T-helper 1 cell treated with Interleukin-12 subunit alpha and Interleukin-12 subunit beta and Interleukin-4 antibody, amounts not matched to agents 30 ng/mL and 1 ng/mL, for 36 hours (primary cell): ENCODE measurements at regions not wholly inside any gene's neighbourhood (a gene's known extent, or its start where the extent isn't known, plus 50 kb on each side); places are given as distances from the start of the nearest gene placed in this dataset.

Experiments
- intact Hi-C: fragments of 100-400 bp; cut with micrococcal nuclease; formaldehyde crosslinking; loops from one replicate; pipeline ENCODE4 v1.15.1; 2024

DNA sequence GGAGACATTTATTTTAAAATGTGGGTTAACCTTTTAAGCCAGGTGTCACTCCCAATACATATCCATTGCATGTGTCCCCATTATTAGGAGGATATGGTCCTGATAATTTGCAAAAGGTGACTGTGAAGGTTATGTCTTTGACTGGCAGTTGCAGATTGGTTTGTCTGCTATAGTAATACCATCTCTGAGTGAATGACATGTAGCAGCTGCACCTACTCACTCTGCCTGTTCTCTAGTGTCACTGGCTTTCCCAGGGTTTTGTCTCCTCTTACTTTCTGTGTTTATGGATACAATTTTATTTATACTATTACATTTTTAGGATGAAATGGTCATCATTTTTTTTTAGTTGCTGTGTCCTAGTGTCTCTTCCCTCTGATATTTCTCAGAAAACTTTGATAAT lies 393.2 kb downstream of the C3orf38 start:
- intact Hi-C loops = no loop called here

DNA sequence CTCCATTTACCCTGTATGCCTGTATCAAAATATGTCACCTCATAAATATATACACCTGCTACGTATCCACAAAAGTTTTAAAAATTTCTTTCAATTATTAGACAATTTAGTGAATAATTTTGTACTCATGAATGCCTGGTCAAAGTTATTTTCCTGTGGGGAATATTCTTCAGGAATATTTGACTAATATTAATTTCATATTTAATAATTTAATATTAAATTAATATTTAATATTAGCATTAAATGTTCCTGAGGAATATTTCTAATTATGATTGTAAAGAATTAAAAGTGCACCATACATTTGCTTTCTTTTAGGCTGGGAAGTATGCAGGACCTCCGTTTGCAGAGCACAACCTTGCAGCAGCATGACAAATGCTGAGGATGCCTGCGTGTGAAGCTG lies 422.7 kb downstream of the C3orf38 start:
- intact Hi-C loops = no loop called here

DNA sequence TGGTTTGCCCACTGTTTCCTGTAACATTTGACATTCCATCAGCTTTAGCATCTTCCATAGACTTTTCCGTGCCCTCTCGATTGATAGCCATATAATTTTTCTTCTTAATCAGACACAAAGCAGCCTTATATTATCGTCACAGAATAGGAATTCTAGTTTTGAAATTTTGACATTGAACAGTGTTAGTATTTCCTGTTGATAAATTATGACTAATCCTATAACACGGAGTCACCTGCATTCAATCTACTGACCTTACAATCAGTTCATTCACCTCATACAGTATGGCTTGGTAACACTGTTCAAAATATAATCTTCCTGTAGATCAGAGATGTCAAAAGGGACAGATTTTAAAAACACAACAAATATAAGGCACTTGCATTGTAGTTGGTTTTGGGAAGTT lies 423.7 kb downstream of the C3orf38 start:
- intact Hi-C loops = no loop called here

DNA sequence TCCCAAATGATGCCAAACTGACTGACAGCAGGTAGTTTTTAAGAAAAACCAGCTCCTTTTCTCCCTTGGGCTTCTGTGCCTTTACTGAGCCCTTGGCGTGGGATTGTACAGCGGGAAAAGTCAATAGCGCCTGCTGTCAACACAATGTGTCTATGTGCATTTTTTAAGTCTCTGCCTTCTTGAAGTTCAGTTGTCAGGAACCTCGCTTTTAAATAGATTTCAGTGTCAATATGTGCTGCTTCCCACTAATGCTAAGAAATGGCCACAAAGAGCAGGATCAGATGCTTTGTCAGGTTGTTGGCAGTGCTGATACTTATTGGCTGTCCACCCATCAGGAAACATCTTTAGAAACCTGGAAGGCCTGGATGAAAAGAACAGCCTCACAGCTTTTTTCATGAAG lies 424.4 kb downstream of the C3orf38 start:
- intact Hi-C loops = no loop called here

DNA sequence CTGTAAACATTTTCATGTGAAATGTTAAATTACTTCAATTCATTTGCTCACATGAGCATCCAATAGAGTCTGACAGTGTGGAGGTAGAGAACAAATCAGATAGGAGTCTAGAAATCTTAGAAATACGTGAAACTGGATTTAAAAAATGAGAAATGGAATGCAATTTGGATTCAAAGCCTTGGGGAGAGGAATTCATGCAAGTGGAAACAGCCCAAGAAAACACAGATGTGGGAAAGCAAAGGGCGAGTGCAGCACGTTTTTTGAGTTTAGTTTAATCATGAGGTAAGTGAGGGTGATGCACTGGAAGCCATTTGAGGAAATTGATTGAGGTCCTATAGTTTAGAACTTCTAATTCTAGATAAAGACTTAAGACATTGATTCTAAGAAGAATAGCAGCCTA lies 434.7 kb downstream of the C3orf38 start:
- intact Hi-C loops = no loop called here

DNA sequence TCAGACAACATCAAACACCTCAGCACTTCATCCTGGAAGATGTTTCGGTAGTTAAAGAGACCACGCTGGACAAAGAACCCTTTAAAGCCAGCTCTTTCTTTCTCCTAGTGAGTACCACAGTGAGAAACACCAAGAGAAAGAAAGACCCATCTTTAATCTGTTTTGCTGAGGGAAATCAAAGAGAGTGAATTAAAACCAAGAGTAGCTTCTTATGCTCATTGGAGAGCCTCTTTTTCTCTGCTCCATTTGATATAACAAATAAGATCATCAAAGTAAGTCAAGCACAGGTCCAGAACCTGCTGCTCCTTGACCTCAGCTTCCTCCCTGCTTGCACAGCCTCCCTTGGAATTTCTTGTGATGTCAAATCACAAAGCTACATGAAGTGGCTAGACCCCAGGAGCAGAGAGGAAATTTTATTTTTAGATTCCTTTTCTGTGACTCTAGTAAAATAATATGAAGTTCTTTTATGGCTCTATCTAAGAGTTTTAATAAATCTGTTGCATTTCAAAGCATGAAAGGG lies 436.4 kb downstream of the C3orf38 start:
- intact Hi-C loops = no loop called here

DNA sequence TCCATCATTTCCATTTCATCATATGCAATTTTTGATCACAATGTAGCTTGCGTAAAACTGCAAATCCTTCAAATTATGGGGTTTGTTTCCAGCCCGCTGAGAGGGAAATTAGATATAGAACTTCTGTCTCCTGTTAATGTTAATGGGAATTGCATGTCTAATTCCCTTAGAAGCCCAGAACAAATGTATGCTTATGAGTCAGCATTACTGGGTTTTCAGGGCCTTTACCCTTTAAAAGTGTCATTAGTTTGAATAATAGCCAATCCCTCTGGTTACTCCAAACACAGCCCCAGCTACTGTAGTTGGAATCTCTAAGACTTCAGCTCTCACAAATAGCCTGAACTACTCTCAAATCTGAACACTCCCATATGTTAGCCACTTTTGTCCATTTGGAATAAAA lies 439.4 kb downstream of the C3orf38 start:
- intact Hi-C loops = no loop called here

DNA sequence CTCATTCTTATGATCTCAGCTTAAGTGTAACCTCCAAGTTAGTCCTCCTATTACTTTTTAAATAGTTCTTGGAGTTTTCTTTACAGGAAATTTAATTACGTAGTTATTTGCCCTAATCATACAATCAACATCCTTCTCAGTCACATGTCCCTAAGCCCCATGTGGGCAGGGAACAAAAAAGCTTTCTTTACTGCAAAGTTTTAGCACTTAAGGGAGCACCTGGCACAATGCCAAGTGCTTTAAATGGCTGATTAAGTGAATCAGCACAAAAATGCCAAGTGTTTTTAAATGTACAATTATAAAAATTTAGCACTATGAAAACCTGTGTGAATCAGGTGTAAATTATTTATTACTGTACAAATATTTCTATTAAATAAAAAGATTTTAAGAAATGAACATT lies 445.3 kb downstream of the C3orf38 start:
- intact Hi-C loops = no loop called here

DNA sequence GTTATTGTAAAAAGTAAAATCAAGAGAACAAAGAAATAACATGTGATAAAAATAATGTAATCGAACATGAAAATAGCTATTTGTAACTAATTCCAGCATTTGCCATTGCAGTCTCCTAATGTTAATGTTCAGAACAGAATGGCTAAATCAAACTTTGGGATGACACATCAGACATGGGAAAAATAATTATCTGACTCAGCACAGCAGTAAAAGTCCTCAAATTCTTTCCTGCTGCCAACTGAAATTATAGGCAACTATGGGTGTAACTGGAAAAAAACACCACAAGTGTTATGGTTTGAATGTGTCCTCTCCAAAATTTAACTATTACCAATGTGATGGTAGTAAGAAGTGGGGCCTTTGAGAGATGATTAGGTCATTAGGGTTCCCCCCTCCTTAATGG lies 446.7 kb downstream of the C3orf38 start:
- intact Hi-C loops = no loop called here

DNA sequence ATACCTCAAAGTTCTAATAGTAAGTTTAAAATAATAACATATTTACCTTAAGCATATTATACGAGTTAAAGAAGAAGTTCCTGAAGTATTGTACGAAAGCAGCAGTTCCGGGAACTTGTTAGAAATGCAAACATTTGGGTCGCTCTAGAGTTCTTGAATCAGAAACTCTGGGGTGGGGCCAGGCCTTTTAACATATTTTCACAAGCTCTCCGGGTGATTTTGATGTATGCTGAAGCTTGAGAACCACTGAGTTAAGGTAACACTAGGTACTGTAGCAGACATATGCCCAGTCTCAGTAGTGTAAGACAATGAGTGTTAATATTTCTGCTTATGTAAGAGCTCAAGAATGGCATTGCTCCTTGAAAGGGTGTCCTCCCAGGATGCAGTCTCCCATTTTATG lies 461.1 kb downstream of the C3orf38 start:
- intact Hi-C loops = no loop called here

DNA sequence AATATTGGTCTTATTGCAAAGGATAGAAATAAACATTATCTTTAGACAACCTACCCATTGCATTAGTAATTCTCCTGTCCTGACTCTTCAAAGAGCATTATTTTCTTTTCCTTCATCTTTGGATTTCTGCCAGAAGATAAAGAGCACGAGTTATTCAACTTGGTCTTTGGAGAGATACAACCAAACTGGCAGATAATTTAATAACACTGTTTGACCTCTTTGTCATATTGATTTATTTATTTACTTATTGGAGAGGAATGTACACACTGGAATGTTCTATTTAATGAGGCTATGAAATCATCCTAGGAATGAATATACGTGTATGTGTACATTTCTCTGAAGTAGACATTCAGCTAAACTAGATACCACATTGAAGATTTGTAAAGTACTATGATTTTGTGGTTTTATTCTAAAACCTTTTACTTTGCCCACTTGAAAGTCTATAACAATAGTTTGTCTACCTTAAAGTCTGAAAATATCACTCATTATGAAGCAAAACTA lies 462.1 kb downstream of the C3orf38 start:
- intact Hi-C loops = no loop called here

DNA sequence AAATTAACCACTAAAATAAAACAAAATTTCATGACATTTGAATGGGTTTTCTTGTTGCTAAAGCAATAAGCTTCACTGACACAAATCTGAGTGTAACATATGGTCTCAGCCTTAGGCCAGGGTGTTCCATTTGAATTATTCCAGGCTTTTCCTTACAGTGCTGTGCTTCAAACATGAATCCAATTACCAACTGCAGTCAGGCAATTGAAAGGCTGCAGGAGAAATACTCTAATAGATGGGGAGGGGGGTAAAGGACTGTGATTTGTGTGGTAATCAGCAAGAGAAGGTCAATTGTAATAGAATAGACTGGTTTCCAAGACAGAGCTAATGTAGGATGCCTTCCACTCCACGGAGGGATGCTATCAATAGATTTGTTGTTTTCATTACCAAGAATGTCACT lies 466.7 kb downstream of the C3orf38 start:
- intact Hi-C loops = no loop called here

DNA sequence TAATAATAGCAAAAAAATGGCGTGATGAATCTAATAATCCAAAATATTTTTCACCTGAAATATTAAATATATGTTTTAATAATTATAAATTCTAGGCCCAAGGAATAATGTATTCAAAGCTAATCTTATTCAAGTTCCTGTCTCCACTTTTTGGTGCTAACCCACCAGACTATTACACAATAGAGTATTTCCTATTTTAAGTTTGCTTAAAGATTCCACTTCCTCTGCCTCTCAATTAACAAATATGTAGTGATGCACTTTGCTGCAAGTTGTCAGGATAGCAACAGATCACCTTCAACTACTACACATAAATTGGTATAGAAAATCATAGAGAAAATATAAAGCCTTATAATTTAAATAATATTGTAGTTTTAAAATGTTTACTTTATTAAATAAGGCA lies 467.5 kb downstream of the C3orf38 start:
- intact Hi-C loops = no loop called here

DNA sequence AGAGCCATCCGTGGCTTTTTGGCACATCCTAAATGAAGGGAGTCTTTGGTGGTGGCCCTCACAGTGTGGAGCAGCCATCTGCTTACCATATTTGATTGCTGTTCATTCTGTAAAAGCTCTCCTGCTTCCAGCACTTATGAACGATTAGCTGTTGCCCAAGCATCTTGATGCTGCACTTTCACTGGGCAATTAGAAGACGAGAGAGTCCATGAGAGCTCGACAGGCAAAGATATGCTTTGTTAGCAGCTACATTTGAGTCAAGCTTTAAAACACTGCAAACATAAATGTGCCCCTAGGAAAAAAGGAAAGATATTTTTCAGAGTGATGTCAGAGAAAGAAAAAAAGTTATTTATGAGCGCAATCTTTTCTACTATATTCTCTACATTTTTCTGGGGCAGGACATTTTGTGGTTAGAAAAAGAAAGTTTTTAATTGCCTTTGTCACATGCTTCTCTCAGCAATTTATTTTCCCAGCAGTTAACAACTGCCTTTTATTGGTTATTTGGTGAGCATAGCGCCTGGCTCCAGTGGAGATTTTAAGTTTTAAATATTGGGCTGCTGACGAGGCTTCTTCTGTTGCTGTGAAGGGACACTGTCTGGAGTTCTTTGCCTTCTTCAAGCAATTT lies 468.4 kb downstream of the C3orf38 start:
- intact Hi-C loops = no loop called here

DNA sequence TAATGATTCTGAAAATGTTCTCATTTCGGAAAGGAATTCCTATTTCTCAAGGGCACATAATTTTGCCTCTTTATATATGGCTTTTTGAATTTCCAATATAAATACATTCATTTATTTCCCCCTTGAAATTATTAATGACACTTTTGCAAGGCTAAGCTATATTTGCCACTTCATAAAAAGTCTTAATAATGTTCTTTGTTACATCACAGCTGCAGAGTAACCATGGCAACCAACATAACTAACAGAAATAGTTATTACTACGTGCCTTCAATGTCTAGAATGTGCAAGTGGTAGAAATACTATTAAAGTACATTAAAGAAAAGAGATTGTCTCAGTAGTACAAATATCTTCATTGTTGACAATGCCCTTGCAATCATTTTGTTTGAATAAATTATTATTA lies 471.8 kb downstream of the C3orf38 start:
- intact Hi-C loops = no loop called here

DNA sequence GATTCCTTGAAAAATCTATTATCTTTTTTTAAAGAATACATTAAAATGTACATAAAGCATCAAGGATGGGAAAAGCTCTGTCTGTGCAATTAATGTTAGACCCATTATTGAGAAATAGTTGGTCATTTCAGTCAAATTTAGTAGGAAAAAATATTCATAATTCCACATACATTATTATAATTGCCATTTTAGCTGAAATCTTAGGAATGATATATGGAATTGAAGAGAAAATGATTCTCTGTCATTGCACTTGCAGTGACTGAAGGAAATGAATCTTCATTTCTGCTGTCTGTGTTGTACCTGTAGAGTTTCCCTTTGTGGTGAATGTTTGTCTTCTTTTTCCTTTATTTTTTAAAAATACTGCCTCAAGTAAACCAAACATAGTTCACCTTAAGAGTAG lies 473.9 kb downstream of the C3orf38 start:
- intact Hi-C loops = no loop called here

DNA sequence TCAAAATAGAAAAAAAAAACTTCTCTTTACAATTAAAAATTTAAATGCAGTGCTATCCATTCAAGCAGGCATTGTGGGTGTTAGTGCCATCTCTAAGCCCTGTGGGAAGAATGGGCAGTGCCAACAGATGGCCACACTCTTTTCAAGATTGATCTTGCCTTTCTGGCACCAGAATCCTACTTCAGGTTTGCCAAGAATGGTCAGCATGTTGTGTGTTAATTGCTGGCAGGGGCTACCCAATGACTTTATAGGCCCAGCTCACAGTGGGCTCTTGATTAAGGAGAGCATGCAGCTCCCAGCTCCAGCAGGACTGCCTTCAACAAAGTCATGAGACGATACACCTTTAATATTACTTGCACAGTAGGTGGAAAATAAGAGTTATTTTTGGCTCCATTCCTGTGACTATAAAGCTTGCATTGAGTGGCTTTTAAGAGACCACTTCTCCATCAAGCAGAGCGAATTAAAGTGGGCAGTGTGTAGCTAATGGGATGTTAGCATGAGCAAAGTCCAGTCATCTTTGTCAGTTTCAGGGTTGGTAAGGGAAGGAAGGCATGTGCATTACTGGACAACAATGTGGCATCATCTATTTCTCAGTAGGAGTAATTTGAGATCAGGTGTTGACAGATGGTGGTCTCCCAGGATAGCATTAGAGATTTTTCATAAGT lies 476.8 kb downstream of the C3orf38 start:
- intact Hi-C loops = no loop called here

DNA sequence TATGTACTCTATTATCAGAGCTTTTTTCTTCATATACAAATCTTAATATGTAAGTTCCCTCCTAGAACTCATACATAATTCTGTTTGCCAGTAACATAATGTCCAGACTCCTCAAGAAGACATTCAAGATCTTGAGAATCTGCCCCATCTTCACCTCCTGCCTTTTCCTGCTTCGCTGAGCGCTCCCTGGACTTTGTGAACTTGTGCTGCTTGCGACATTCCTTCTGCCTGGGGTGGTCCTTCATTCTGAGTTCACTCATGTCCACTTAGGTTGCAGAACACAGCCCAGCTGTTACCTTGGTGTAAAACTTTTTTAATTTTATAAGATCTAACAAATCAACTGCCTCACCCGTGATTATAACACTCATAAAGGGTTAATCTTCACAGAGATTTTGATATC lies 478.5 kb upstream of the EPHA3 start:
- intact Hi-C loops = no loop called here

DNA sequence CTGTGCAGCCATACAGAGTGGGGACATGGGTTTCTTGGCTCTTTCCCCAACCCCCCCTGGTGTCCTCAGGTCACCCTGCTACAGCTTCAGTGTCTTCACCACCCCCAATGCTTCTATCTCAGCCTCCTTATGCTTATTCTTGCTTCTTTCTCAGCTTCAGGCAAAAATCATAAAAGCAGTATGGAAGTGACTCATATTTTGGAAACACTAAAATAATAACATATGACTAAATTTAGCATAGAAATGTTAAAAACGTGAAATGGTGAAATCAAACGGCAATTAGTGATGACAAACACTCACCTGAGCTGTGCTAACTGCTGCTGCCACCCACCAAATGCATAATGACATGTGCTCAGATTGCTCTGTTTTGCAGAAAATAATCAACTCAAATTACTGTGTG lies 475.2 kb upstream of the EPHA3 start:
- intact Hi-C loops = no loop called here

DNA sequence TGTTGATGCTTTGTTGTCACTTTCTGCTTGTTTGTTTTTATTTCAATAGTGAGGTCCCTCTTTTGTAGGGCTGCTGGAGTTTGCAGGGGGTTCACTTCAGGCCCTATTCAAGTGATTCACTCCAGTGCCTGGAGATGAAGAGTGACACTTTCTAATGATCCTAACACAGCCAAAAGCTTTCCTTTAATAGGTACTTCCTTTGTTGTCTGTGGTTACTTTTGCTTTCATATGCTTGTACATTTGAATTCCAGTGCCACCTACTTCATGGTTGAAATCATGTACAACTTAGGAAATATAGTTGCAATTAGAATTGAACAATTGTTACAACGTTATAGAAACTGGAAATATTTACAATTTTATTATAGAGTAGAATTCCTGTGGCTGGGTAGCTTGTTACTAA lies 466.8 kb upstream of the EPHA3 start:
- intact Hi-C loops = no loop called here

DNA sequence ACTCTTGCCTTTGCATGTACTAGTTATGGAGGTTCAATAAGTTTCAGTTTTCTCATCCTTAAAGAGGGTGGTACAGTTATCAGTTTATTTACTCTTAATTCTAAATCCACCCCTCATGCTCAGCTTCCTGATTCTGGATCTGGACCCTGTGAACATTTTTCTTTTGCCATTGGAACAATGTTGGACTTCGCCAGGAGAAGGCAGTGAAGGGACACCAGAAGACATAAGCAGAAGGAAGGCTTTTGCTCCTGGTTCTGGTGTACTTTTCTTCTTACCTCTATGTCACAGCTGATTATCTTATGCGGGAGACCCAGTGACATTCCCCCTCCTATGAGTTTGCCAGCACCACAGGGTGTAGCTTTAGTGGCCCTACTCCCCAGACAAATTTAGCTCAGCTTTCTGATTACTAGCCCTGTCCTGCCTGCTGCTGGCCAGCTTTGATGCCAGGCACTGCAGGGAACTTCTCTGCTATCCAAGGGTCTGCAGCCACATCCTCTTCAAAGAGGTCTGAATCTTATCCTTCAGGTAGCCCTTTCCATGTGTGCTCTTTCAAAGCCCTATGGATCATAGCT lies 466.3 kb upstream of the EPHA3 start:
- intact Hi-C loops = no loop called here

DNA sequence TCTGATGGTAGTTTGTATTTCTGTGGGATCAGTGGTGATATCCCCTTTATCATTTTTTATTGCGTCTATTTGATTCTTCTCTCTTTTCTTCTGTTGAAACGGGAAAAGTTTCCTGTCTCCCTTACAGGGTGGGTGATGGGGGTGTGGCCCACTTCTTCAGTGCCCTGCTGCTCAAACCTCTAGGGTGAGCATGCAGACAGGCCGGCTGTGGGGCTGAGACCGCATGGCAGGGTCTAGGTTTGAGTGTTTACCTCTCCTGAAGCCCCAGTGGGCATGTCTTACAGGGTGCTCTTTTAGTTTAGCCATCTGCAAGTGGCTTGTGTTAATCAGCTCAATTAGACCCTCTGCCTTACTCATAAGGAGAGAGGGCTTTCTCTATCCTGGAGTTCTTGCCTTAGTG lies 450.0 kb upstream of the EPHA3 start:
- intact Hi-C loops = no loop called here

DNA sequence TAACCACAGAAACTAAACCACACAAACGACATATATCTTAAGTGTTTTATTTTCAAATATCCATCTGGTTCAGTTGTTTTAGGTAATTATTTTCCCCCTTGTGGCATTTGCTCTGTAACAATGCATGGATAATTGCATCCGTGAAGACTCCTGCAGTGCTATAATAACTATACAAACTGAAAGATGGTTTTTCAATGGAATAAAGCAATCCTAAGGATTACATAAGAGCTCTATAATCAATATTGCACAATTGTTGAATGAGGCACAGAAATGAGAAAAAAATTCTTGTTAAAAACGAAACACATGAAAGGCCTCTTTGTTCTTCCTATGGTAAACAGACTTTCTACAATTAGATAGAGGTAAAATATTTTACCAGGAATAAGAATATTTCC lies 446.0 kb upstream of the EPHA3 start:
- intact Hi-C loops = no loop called here
